HG02870 (cell line): ENCODE measurements at regions not wholly inside any gene's neighbourhood (a gene's known extent, or its start where the extent isn't known, plus 50 kb on each side); places are given as distances from the start of the nearest gene placed in this dataset.

Source experiments
- ATAC-seq: cut with Tn5 transposase; IDR thresholded peaks from one replicate; pipeline ENCODE4 v1.9.1; 2021; ENCODE audit warnings: mild to moderate bottlenecking, moderate library complexity; ENCODE audit not compliant: unreplicated experiment

- ATAC-seq, result no peak
Observed at GRCh38 chr10:64463406-64463805, 942.2 kb downstream of the REEP3 start.

- ATAC-seq, result no peak
Observed at GRCh38 chr10:64465653-64466052, 944.5 kb downstream of the REEP3 start.

- ATAC-seq, result no peak
Observed at GRCh38 chr10:64468219-64468618, 947.0 kb downstream of the REEP3 start.

GRCh38 chr10:64476506-64476905, 955.3 kb downstream of the REEP3 start:
- no peak for ATAC-seq

GRCh38 chr10:64477791-64478190, 956.6 kb downstream of the REEP3 start:
- no peak for ATAC-seq

GRCh38 chr10:64484811-64485330, 963.7 kb downstream of the REEP3 start:
- ATAC-seq, result no peak

- no peak for ATAC-seq
Observed at GRCh38 chr10:64486149-64486548, 964.9 kb downstream of the REEP3 start.

- ATAC-seq, result no peak
Observed at GRCh38 chr10:64486901-64487300, 965.7 kb downstream of the REEP3 start.

- no peak for ATAC-seq
Observed at GRCh38 chr10:64494901-64495300, 973.7 kb downstream of the REEP3 start.

- no peak for ATAC-seq
Observed at GRCh38 chr10:64497306-64497705, 976.1 kb downstream of the REEP3 start.

- no peak for ATAC-seq
Observed at GRCh38 chr10:64501807-64502206, 980.6 kb downstream of the REEP3 start.

GRCh38 chr10:64502936-64503335, 981.7 kb downstream of the REEP3 start:
- ATAC-seq, result no peak

GRCh38 chr10:64503429-64503828, 982.2 kb downstream of the REEP3 start:
- no peak for ATAC-seq

GRCh38 chr10:64505501-64505900, 984.3 kb downstream of the REEP3 start:
- no peak for ATAC-seq

GRCh38 chr10:64506963-64507362, 985.8 kb downstream of the REEP3 start:
- ATAC-seq, result no peak

GRCh38 chr10:64507651-64508028, 986.4 kb downstream of the REEP3 start:
- ATAC-seq, result no peak

- no peak for ATAC-seq
Observed at GRCh38 chr10:64508029-64508661, 986.9 kb downstream of the REEP3 start.

GRCh38 chr10:64515970-64516699, 994.9 kb downstream of the REEP3 start:
- no peak for ATAC-seq

- ATAC-seq, result no peak
Observed at GRCh38 chr10:64518456-64518855, 997.3 kb downstream of the REEP3 start.

GRCh38 chr10:64519427-64519826, 998.2 kb downstream of the REEP3 start:
- ATAC-seq, result no peak

GRCh38 chr10:64519831-64520230, 998.6 kb downstream of the REEP3 start:
- no peak for ATAC-seq

GRCh38 chr10:64523065-64523759, 1002.0 kb downstream of the REEP3 start:
- ATAC-seq, result no peak
